ENCODE measurements at regions not wholly inside any gene's neighbourhood (a gene's known extent, or its start where the extent isn't known, plus 50 kb on each side); places are given as distances from the start of the nearest gene placed in this dataset.

DNA sequence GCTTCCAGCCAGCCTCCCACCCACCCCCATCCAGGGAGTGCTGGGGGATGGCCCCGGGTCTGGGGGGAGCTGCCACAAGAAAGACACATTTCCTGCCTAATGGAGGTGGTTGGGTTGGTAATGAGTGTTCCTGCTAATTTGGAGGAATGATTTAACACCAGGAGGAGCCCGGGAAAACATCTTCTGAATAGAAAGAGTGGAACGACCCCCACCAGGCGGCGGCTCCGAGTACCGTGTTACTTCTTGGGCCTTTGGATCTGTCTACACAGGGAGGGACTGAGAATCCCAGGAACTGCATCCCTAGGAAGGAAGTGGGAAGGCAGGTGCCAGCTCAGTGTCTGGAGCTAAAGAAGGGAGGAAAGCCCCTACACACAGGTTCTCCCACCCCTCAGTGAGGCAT is 64.6 kb downstream of the TSPAN17 start:
- H3K4me3 ChIP-seq: no peak overlapping the region
- intact Hi-C loops (cut with DNase I): no loop called here
- peaks cover 0 to 89% (median 6%) of the 10 kb centered on the region in 4 donors for H3K27me3 ChIP-seq
- H3K9me3 ChIP-seq: peaks cover 0 to 14% (median 5%) of the 10 kb centered on the region in 3 donors
- H3K27ac ChIP-seq: no peak overlapping the region
- H3K36me3 ChIP-seq: no peaks in the 10 kb centered on the region
- no peaks in the 10 kb centered on the region for H3K4me1 ChIP-seq
- no peak for TF ChIP-seq POLR2A (IDR thresholded peaks at IDR 0.05)
- TF ChIP-seq, protein P1, sequence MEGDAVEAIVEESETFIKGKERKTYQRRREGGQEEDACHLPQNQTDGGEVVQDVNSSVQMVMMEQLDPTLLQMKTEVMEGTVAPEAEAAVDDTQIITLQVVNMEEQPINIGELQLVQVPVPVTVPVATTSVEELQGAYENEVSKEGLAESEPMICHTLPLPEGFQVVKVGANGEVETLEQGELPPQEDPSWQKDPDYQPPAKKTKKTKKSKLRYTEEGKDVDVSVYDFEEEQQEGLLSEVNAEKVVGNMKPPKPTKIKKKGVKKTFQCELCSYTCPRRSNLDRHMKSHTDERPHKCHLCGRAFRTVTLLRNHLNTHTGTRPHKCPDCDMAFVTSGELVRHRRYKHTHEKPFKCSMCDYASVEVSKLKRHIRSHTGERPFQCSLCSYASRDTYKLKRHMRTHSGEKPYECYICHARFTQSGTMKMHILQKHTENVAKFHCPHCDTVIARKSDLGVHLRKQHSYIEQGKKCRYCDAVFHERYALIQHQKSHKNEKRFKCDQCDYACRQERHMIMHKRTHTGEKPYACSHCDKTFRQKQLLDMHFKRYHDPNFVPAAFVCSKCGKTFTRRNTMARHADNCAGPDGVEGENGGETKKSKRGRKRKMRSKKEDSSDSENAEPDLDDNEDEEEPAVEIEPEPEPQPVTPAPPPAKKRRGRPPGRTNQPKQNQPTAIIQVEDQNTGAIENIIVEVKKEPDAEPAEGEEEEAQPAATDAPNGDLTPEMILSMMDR (IDR thresholded peaks at IDR 0.05): no peak
- no peak for DNase-seq
- 14% methylated on average over 2 of the region's 7 CpGs; no CpG with 5 or more reads in 1 of the 2 donors for WGBS, 2 donors

GRCh38 chr5:176712546-176713304 is 65.4 kb downstream of the TSPAN17 start:
- 32 to 46% methylated on average over 16 to 17 of the region's 17 CpGs for WGBS, 2 donors
- peaks cover 0 to 14% (median 5%) of the 10 kb centered on the region in 3 donors for H3K9me3 ChIP-seq
- no peaks in the 10 kb centered on the region for H3K36me3 ChIP-seq
- no peak for TF ChIP-seq POLR2A (IDR thresholded peaks at IDR 0.05)
- TF ChIP-seq, protein P1 (IDR thresholded peaks at IDR 0.05): no peak
- H3K4me3 ChIP-seq: no peak overlapping the region
- intact Hi-C loops (cut with DNase I): no loop called here
- no peak for DNase-seq
- H3K27me3 ChIP-seq: peaks cover 0 to 92% (median 6%) of the 10 kb centered on the region in 4 donors
- no peaks in the 10 kb centered on the region for H3K4me1 ChIP-seq
- H3K27ac ChIP-seq: no peak overlapping the region

DNA sequence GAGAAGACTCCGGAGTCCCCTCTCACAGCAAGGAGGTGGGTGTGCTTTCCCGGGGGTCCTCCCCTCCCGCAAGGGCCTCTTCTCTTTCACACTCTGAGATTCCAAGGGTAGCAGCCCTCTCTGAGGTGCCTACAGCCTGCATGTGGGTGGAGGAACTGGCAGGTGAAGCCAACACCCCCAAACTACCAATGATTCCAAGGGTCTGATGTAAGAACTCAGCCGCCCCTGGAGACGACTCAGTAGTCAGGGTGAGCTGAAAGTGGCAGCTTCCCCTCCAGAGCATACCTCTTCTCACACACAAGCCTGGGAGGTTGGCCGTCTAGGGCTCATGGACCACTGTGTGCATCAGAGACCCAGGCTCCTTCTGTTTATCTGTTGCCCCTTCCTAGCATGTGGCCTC is 66.1 kb downstream of the TSPAN17 start:
- Histone ChIP-seq H3K36me3 (no peaks in the 10 kb centered on the region), H3K4me3 (no peak overlapping the region), H3K4me1 (no peaks in the 10 kb centered on the region), H3K27me3 (peaks cover 0 to 95% (median 6%) of the 10 kb centered on the region in 4 donors), H3K27ac (no peak overlapping the region), H3K9me3 (peaks cover 0 to 14% (median 5%) of the 10 kb centered on the region in 3 donors)
- no peak for DNase-seq
- 74 to 93% methylated on average over 3 to 4 of the region's 6 CpGs for WGBS, 2 donors
- intact Hi-C loops (cut with DNase I): no loop called here
- TF ChIP-seq POLR2A (IDR thresholded peaks at IDR 0.05): no peak
- TF ChIP-seq, protein P1 (IDR thresholded peaks at IDR 0.05): no peak

GRCh38 chr5:176714067-176714466 is 66.8 kb downstream of the TSPAN17 start:
- peaks cover 0 to 14% (median 5%) of the 10 kb centered on the region in 3 donors for H3K9me3 ChIP-seq
- H3K27ac ChIP-seq: no peak overlapping the region
- H3K27me3 ChIP-seq: peaks cover 0 to 97% (median 6%) of the 10 kb centered on the region in 4 donors
- 38 to 42% methylated on average over 3 to 4 of the region's 4 CpGs for WGBS, 2 donors
- no peak for DNase-seq
- H3K4me3 ChIP-seq: no peak overlapping the region
- no peaks in the 10 kb centered on the region for H3K4me1 ChIP-seq
- no peak for TF ChIP-seq POLR2A (IDR thresholded peaks at IDR 0.05)
- TF ChIP-seq, protein P1 (IDR thresholded peaks at IDR 0.05): no peak
- no peaks in the 10 kb centered on the region for H3K36me3 ChIP-seq
- intact Hi-C loops (cut with DNase I): no loop called here

GRCh38 chr5:176716320-176716719 is 69.0 kb downstream of the TSPAN17 start:
- TF ChIP-seq, protein P1 (IDR thresholded peaks at IDR 0.05): no peak
- TF ChIP-seq POLR2A (IDR thresholded peaks at IDR 0.05): no peak
- intact Hi-C loops (cut with DNase I): no loop called here
- H3K27me3 ChIP-seq: peaks cover 0 to 97% (median 6%) of the 10 kb centered on the region in 4 donors
- 15 to 39% methylated on average over 4 of the region's 4 CpGs for WGBS, 2 donors
- no peaks in the 10 kb centered on the region for H3K36me3 ChIP-seq
- H3K4me3 ChIP-seq: no peak overlapping the region
- H3K9me3 ChIP-seq: peaks cover 0 to 14% (median 5%) of the 10 kb centered on the region in 3 donors
- no peaks in the 10 kb centered on the region for H3K4me1 ChIP-seq
- DNase-seq: no peak
- H3K27ac ChIP-seq: no peak overlapping the region

Data from esophagus squamous epithelium (tissue), 5 donors.